HepG2 (cell line): ENCODE measurements at regions not wholly inside any gene's neighbourhood (a gene's known extent, or its start where the extent isn't known, plus 50 kb on each side); places are given as distances from the start of the nearest gene placed in this dataset.

Experiments
- ATAC-seq: fragments of 200-7000 bp; cut with Tn5 transposase; 3 replicates; pipeline ENCODE4 v1.9.1; 2020; ENCODE audit warnings: mild to moderate bottlenecking, moderate library complexity
- BruUV-seq: library from RNA; stranded (reverse); fragments of 400-500 nt; replicated peaks from 2 replicates; lab custom pipeline; 2021; lab: Mats Ljungman, UMichigan
- CTCF ChIA-PET: fragments of 300-600 bp; formaldehyde crosslinking; extraction: SDS; loops from one replicate; lab custom pipeline; 2021; ENCODE audit warnings: low total read pairs, inconsistent platforms, low intra/inter-chr PET ratio; lab: Yijun Ruan, JAX
- POLR2A ChIA-PET: fragments of 350-600 bp; sonication (Branson Sonifier 250); formaldehyde crosslinking; loops from one replicate; lab custom pipeline; 2020; ENCODE audit warnings: antibody characterized with exemption, inconsistent platforms; lab: Yijun Ruan, JAX
- DNase-seq: peaks from one replicate; pipeline ENCODE4 v3.0.0-alpha.2; 2015; ENCODE audit warnings: low spot score
- FAIRE-seq: peaks from 3 replicates; lab custom pipeline; 2011; peaks lifted over from hg19 to GRCh38; lab: Jason Lieb, UNC
- H2AFZ ChIP-seq: one replicate; pipeline ENCODE4 v1.6.1; 2011; ENCODE audit warnings: low read length, inconsistent platforms
- H3K27ac ChIP-seq: fragments of 300-600 bp; 3 replicates; pipeline ENCODE4 v1.8.0; 2011; ENCODE audit warnings: mixed run types, mild to moderate bottlenecking, mixed read lengths, low read length, inconsistent platforms; ENCODE audit not compliant: insufficient read depth; ENCODE audit errors: extremely low read length
- H3K27me3 ChIP-seq, 2 experiments: fragments of 200-600 bp in 1 of 2; 2 replicates in 1 of 2; 3 replicates in 1 of 2; pipeline versions ENCODE4 v1.6.0 to v1.8.0; 2011; ENCODE audit warnings: low read length in 2 of 2, mild to moderate bottlenecking in 2 of 2, moderate library complexity in 2 of 2, inconsistent platforms in 1 of 2; ENCODE audit not compliant: insufficient read depth in 2 of 2, control insufficient read depth in 1 of 2
- H3K36me3 ChIP-seq, 2 experiments: fragments of 200-600 bp in 1 of 2; replicated peaks in 1 of 2; 2 replicates in 1 of 2; 3 replicates in 1 of 2; pipeline versions ENCODE4 v1.5.1 to v1.8.0; 2011; ENCODE audit warnings: low read length in 2 of 2, inconsistent platforms in 1 of 2; ENCODE audit not compliant: insufficient read depth in 2 of 2, control insufficient read depth in 1 of 2
- H3K4me1 ChIP-seq: 2 replicates; pipeline ENCODE4 v1.5.1; 2012; ENCODE audit warnings: low read length, inconsistent platforms; ENCODE audit not compliant: insufficient read depth
- H3K4me2 ChIP-seq: 2 replicates; pipeline ENCODE4 v1.6.0; 2011; ENCODE audit warnings: low read depth, low read length, inconsistent platforms
- H3K4me3 ChIP-seq, 3 experiments: fragments of 200-600 bp in 1 of 3; sonication (generic), shearing (Covaris generic) in 1 of 3; replicated peaks in 1 of 3; 2 replicates each; pipeline ENCODE4 v1.5.1; 2011 to 2016; ENCODE audit warnings: low read length in 3 of 3, inconsistent platforms in 2 of 3, low read depth in 2 of 3, mild to moderate bottlenecking in 2 of 3, control low read depth in 1 of 3, mixed read lengths in 1 of 3; ENCODE audit not compliant: insufficient read depth in 1 of 3
- H3K79me2 ChIP-seq: one replicate; pipeline ENCODE4 v1.6.1; 2011; ENCODE audit warnings: low read length, inconsistent platforms; ENCODE audit not compliant: insufficient read depth
- H3K9ac ChIP-seq: 2 replicates; pipeline ENCODE4 v1.6.0; 2011; ENCODE audit warnings: mild to moderate bottlenecking, low read depth, low read length, inconsistent platforms; ENCODE audit not compliant: insufficient read depth
- H3K9me3 ChIP-seq: 2 replicates; pipeline ENCODE4 v1.5.1; 2012; ENCODE audit warnings: mild to moderate bottlenecking, low read length
- H4K20me1 ChIP-seq: 2 replicates; pipeline ENCODE4 v1.6.0; 2011; ENCODE audit warnings: inconsistent platforms, mild to moderate bottlenecking, low read length, moderate library complexity; ENCODE audit not compliant: insufficient read depth
- GABPA ChIP-seq, 2 experiments: IDR thresholded peaks; 2 replicates each; pipeline ENCODE4 v1.6.1; 2011 to 2016; ENCODE audit warnings: low read depth in 2 of 2, low read length in 1 of 2, missing biosample characterization in 1 of 2, missing genetic modification characterization in 1 of 2
- IKZF4 ChIP-seq: sonication (generic); formaldehyde crosslinking; IDR thresholded peaks from 2 replicates; pipeline ENCODE4 v1.5.1; 2020; ENCODE audit warnings: borderline replicate concordance, mild to moderate bottlenecking, low read depth, missing genetic modification reagents; ENCODE audit errors: not compliant biosample characterization
- KAT7 ChIP-seq: IDR thresholded peaks from 2 replicates; pipeline ENCODE4 v1.6.1; 2018; ENCODE audit warnings: borderline replicate concordance, missing compliant biosample characterization
- NFATC3 ChIP-seq: sonication (generic); formaldehyde crosslinking; IDR thresholded peaks from 2 replicates; pipeline ENCODE4 v1.5.1; 2020; ENCODE audit warnings: mild to moderate bottlenecking, missing genetic modification reagents
- TMF1 ChIP-seq: sonication (generic); formaldehyde crosslinking; IDR thresholded peaks from 2 replicates; pipeline ENCODE4 v1.8.1; 2022; ENCODE audit warnings: low read depth, missing genetic modification reagents
- ZNF234 ChIP-seq: sonication (generic); formaldehyde crosslinking; conservative IDR thresholded peaks from 2 replicates; pipeline ENCODE4 v1.5.1; 2020; ENCODE audit warnings: mild to moderate bottlenecking, missing genetic modification reagents
- WGBS: methylation state at CpG from one replicate; pipeline ENCODE4 v1.1.6; 2017; ENCODE audit warnings: low lambda C conversion rate; 5-methylcytosine and 5-hydroxymethylcytosine counted together
- in situ Hi-C: cut with HindIII; loops from 2 replicates; pipeline ENCODE4 v1.10.0; 2017; ENCODE audit warnings: low pct_unique_long_range_greater_than_20kb; ENCODE audit not compliant: extremely low pct_ligation_motif_present
- intact Hi-C: fragments of 100-400 bp; cut with micrococcal nuclease; formaldehyde crosslinking; loops from one replicate; pipeline ENCODE4 v1.10.0; 2022; ENCODE audit not compliant: unreplicated experiment

DNA sequence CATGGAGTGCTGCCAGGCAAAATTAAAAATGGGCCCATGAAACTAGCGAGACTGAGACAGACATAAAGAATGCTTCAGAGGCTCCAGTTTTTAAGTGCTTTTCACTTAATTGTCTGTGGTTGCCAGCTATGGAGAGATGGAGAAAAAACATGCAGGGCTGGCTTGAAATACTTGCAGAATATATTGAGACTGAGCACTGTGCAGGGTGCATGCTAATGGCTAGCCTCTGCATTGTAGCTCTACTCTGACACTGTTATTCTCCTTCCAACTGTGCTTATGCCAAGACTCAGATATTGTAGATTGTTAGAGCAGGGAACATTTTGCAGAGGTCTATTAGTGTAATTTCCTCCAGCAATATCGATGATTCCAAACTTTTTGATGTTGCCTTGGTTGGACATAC is 735.0 kb downstream of the PDCD6IP start:
- Histone ChIP-seq H3K27ac (no peak overlapping the region), H3K4me2 (no peak overlapping the region), H3K79me2 (no peaks in the 10 kb centered on the region), H3K4me1 (no peaks in the 10 kb centered on the region), H3K4me3 (no peak overlapping the region), H3K9ac (no peak overlapping the region), H2AFZ (no peak overlapping the region), H3K27me3 (no peaks in the 10 kb centered on the region), H3K36me3 (no peaks in the 10 kb centered on the region), H3K9me3 (peaks cover 10% of the 10 kb centered on the region; the same call in 1 of the 2 replicates), H4K20me1 (no peaks in the 10 kb centered on the region)
- intact Hi-C loops (no loop called here), in situ Hi-C loops (no loop called here)
- ATAC-seq = no peak
- ChIA-PET CTCF (no interaction called here), POLR2A (no interaction called here)
- 0% methylated on average over 2 of the region's 2 CpGs for WGBS
- no TSS peak for BruUV-seq
- no peak for FAIRE-seq
- DNase-seq = no peak
- TF ChIP-seq ZNF234 (CRISPR knock-in tag) (no peak), TMF1 (CRISPR knock-in tag) (no peak), KAT7 (no peak), GABPA (IDR thresholded peaks at IDR 0.05; ENCODE audit: low read depth, low read length) (no peak), GABPA (CRISPR knock-in tag; IDR thresholded peaks at IDR 0.05; ENCODE audit: low read depth) (no peak), IKZF4 (CRISPR knock-in tag) (no peak)

DNA sequence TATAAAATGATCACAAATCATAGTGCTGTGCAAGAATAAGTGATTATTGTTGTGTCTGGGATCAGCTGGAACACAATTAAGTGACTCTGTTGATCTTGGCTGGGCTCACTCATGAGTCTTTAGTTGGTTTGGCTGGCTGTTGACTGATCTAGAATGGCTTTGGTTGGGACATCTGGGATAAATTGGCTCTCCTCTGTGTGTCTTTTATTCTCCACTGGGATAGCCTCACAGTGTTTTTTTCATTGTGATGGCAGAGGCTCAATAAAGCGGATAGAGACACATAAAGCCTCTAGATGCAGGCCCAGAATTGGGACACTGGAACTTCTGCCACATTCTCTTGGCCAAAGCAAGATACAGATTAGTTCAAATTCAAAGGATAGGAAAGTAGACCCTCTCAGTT is 735.6 kb downstream of the PDCD6IP start:
- no peak overlapping the region for H3K4me2 ChIP-seq
- POLR2A ChIA-PET = no interaction called here
- H3K27ac ChIP-seq = no peak overlapping the region
- no peak overlapping the region for H3K9ac ChIP-seq
- H4K20me1 ChIP-seq = no peaks in the 10 kb centered on the region
- no peaks in the 10 kb centered on the region for H3K4me1 ChIP-seq
- H2AFZ ChIP-seq = no peak overlapping the region
- no peak overlapping the region for H3K4me3 ChIP-seq
- no peak for ATAC-seq
- H3K9me3 ChIP-seq = peaks cover 10% of the 10 kb centered on the region; the same call in 1 of the 2 replicates
- in situ Hi-C loops (no loop called here), intact Hi-C loops (no loop called here)
- no peak for FAIRE-seq
- no peaks in the 10 kb centered on the region for H3K27me3 ChIP-seq
- no peaks in the 10 kb centered on the region for H3K36me3 ChIP-seq
- CTCF ChIA-PET = no interaction called here
- H3K79me2 ChIP-seq = no peaks in the 10 kb centered on the region
- WGBS = 0% methylated on average over 1 of the region's 1 CpG
- no peak for TF ChIP-seq NFATC3 (CRISPR knock-in tag)
- BruUV-seq = no TSS peak
- DNase-seq = no peak
